Kasumi-1 (cell line): ENCODE measurements at regions not wholly inside any gene's neighbourhood (a gene's known extent, or its start where the extent isn't known, plus 50 kb on each side); places are given as distances from the start of the nearest gene placed in this dataset.
A peak's percentile ranks its signal among the peaks of the same experiment; 100 is the strongest.

Source experiments
- DNase-seq, 2 experiments: peaks; one replicate each; lab custom pipeline; 2025; lab: John Stamatoyannopoulos, UW

DNA sequence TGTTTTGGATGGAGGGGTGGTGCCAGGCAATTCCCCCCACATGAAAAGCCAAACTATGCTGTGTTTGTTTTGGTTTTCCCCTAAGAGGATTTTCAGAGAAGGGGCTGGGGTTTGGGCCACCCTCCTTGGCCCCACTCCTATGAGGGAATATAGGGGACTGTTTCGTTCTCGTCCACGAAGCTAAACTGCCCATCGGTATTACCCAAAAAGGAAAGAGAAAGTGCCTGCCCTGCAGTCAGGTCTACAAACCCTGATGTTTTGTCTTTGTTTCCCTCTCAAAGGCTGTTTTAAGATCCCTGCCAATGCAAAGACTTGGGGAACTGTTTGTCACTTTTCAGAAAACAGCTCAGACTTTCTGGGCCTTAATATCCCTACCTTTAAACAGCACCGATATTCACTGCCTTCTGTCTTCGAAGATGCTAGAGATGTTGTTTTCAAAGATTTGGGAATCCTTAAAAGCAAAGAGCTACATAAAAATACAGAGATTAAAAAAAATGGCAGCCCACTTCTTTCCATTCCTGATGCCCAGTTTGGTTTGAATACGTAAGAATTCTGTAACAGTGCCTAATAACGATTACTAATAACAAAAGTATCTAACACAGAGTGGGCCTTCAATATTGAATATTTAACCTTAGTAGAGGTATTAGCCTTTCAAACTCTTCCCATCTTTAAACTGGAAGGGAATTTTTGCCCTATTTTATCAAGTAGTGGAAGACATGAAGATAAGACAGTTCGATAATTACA lies 518.4 kb downstream of the MED13L start:
- no peak for DNase-seq

DNA sequence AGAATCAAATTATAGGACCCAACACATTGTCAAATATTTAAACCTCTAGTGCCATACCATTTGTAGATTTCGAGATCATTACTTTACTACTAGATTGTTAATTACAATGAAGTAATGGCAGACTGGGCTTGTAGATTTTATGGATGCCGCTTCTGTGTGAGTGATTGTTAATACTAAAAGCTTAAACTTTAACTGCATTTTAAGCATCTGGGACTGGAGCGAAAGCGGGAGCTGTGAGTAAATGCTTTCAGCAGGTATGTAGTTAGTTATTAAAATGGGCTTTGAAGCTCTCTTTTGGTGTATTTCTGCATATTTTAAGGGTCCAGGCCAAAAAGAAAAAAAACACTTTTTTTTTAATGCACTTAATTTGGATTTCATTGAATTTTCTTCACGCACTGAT lies 519.3 kb downstream of the MED13L start:
- no peak for DNase-seq

DNA sequence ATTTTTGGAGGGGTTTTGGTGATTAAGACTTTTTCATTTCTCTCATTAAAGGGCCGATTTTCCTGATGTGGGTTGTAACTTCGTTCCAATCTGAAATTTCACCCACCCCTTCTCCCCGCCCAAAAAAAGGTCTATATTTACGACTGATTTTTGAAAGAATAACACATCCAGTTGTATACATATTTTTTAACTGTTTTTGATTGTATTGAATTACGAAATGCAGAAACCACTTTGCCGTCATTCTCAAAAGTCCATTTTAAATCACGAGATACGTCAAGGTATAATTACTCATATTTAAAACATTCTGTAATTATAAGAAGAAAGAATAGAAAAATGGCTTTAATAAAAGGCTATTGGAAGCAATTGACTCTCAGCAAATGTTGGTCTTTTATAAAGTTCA lies 520.7 kb downstream of the MED13L start:
- DNase-seq: no peak

DNA sequence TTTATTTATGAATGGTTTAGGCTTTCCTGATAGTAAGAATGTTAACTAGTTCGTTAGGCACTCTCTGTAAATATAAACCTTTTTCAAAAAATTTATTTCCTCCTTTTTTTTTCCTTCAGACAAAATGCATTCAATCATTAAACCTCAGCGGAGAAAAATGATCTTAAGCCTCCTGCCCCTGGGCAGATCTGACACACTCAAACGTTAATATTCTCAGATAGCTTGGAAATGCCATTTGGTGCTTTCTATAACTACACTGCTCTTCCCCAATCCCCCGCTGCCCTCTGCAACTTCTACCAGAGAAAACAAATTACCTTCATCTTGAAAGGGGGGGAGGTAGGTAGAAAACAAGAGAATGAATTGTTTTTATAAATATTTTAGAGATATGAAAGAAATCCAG lies 521.2 kb downstream of the MED13L start:
- DNase-seq: no peak

DNA sequence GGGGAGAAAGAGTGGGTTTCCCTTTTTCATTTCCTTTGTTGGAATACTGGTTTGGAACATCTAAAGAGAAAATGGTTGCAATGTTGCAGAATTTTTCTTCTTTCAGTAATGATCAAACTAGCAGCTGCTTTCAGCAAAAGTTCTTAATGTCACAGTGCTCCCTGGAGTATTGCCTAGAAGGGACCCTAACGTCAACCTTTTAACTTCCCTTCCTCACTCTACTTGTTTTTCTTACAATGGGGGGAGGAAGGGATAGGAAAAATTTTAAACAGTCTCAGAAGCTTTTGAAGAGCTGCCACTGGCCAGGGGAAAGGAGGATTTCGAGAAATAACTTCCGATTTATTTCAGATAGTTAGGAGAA lies 521.8 kb downstream of the MED13L start:
- no peak for DNase-seq

DNA sequence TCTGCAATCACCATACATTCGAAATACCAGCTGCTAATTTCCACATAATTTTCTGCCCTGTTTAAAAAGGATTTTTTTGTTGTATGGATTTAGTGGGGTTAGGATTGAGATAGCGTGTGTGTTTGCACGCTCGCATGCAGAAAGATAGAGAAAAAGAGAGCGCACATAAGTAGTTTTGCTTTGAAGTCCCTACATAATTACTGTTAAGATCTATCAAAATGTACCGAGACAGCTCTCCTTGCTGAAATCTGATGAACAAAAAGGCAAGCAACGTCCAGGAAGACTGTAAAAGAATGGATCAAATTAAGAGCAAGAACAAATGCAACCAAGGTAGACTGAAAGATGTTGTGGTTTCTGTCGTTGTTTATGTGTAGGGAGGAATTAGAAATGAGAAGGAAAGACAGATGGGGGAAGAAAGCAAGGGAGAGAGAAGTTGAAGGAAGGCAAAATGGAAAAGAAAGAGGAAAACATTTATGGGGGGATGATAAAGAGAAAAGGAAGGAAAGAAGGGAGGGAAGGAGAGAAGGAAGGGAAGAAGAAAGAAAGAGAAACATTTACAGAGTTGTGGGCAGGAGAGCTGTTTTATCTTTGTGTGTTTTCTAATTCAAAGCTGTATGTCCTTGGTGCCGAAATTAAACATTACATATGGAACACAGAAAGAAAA lies 522.3 kb downstream of the MED13L start:
- no peak for DNase-seq

DNA sequence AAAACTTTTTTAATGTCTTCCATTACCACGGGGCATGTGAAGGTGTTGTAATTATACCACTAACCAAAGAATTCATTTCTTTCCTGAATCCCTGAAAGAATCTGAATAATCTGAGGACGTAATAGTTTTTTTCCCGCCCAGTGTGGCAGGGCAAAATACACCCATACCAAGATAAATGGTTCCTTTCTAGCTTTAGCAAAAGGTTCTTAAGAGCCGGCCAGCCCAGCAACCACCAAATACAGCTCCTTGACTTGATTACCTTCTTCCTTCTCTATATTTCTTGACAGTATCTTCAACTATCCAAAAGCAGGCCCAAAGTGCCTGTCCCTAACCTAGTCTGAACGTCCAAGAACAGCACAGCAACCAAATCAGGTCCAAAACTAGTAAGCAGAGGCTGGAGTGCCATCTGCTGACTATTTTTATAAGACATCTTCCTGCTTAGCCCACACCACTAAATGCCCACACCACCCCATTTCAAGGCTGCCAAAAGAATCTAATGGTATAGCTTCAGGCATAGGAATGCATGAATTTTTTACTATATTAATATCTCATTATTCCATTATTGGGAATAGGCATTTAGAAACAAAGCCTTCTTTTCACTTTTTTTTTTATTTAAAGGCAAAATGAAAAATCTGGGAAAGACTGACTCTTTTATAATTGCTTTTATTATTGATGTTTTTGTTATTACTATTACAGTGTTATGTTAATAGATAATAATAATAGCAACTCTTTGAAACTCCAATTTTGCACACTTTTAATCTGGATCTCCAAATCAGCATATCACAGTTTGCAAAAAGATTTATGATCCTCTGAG lies 524.4 kb downstream of the MED13L start:
- peak; percentile 35 to 52 for DNase-seq

DNA sequence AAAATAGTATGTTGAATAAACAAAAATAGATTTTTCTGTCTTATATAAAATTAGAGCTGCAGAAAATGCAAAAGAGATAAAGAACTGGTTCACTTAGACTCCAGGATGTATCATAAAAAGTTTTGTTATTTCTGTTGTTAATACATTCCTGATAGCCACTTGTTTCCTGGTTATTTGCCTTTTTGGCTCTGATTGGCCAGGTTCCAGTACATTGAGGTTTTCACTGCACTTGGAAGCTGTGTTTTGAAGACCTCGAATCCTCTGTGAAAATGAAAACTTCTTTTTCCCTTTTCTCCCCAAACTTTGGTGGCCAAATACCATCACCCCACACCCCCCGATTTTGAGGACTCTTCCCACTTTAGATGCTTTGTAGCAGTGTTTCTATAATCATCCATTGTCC lies 525.3 kb downstream of the MED13L start:
- no peak for DNase-seq

DNA sequence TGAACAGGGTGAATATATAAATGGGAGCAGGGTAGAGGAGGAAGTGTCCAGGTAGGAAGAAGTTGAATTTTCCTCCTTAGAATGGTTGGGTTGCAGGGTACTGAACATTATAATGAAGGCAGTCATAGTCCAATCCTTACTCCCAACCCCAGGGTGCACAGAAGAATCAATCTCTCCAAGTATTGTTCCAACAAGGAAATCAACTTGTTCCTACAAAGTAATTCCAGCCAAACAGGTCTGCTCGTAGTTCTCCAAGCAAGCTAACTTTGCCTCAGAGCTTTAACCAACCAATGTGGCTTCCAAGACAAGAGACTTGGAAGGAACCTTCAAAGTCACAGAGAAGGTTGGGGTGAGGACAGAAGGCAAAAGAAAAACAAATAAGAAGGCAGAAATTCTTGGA lies 527.2 kb downstream of the MED13L start:
- DNase-seq: no peak

DNA sequence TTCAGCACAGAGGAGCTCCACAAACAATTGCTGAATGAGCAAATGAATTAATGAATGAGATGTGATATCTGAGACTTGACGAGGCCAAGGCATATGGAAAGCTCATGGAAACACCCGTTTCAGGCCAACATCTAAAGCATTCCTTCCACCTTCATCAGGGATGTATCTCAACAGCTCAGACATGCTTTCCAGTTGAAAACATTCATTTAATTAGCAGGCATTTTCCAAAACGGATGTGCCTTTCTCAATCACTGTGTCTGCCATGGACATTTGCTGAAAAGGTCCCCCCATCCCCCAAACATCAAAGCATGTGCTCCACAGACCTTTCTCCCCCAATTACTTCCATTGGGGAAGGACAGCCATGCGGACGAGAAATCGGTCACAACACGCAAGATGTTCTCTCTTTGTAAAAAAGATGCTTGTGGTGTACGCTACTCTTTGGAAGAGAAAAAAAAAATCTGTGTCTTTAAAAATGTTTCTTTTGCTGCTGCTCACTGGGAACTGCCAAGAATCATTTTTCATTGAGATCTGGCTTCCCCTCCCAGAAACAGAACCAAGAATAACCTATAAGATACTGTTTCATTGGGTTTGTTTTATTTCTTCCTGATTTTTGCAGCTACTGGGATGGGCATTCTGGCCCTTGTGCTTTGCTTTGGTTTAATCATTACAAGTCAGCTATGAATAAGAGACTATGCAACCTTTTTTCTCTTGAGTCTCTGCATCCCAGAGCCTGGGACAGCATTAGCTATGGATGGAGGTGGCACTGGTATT lies 528.2 kb downstream of the MED13L start:
- DNase-seq: no peak

DNA sequence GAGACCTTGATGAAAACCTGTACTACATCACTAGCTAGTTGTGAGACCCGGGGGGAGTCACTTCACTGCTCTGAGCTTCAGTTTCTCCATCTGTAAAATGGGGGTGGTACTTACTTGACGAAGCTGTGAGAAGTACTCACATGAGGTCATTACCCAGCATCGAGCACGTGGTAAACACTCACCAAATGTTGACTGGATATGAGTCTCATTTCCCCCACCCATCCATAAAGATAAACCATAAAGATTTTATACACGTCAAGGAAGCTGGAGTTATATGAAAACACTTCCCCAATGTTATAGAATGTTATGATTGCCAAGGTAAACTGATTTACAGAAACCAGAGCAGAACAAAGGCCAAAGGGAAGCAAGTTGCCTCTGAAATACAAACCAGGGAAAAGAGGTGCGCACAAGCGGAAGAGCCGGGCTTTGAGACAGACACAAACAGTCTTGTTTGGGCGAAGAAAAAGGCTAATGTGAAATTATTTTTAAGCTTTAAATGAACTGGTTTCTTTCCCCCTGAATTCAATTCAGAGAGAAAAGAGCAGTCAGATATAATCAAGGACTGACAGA lies 536.8 kb downstream of the MED13L start:
- DNase-seq: no peak

DNA sequence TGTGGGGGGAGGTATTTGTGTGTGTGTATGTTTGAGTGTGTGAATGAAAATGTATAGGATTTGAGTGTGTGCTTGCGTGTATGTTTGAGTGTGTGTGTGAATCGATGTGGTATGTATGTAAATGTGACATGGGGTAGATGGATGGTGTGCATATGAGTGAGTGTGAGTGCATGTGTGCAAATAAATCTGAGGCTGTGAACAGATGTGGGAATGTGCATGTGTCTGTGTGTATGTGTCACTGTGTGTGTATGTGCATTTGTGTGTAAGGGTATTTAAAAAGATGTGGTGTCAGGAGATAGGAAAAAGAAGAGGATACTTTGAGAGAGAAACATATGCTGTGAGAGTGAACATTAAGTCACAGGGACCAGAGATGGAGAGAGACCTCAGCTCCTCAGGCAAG lies 539.6 kb downstream of the MED13L start:
- DNase-seq: no peak

DNA sequence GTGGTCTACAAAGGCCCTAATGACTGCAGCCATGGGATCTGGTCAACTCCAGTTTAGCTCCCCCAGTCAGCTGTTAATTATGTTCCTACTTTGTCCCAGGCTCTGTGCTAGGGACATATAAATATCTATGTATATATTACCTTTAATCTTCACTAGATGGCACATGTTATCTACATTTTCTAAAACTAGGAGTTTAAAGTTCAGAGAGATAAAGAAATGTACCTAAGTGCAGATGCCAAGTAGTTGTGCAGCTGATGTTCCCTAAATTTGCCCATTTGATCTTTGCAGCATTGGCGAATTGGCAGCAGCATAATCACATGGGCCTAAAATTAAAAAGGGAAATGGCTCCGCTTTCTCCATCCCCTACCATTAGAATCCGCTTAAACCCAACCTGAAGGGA lies 541.1 kb downstream of the MED13L start:
- DNase-seq: no peak

DNA sequence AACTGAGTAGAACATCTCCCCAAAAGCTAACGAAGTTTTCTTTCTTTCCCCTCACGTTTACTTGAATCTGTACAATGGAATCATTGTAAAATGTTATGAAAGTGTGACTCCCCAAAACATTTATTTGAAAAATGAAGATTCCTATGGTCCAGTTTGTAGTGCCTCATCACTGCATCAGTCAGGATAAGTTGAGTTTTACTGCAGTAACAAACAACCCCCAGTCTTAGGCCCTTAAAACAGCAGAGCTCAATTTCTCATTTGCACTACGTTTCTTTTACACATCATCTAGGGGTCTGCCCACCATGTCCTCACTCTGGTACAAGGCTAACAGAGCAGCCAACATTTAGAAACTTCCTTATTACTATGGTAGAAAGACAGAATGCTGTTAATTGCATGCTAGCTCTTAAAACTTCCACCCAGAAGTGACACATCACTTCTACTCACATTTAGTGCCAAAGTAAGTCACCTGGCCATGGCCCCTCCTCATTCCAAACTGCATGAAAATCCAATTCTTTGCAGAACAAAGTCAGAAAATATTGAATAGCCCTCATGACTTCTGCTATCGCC lies 546.4 kb downstream of the MED13L start:
- no peak for DNase-seq

DNA sequence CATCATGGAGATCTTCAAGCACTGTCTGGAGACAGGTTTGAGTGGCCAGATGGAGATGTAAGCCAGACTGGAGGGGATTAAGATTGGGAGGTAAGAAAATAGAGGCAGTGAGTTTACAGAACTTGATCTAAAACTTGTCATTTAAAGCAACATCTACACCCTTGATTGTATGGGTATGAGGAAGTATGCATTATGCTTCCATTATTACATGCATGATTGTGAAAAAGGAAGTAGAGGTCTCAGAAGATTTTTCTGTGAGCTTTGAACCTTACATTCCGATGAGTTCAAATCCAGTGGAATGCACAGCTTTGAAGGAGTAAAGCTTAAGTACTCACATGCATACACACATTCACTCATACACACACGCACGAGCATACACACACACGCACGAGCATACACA lies 550.8 kb downstream of the MED13L start:
- DNase-seq: no peak

DNA sequence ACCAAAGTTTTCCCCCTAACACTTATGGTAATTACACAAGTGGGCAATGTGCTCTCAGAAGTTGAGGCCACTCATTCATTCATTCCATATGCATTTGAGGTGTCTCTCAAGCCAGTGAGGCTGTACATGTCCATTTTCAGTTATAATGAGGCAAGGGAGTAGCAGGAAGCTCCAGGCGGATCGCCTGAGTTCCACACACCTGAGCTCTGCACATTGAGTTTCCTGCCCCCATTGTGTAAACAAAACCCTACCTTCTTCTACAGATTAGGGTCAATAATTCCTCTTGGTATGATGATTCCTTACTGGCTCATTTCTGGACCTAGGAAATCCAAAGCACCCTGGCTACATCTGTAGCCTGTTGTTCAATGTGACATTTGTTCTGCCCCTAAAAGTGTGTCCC lies 555.3 kb downstream of the MED13L start:
- no peak for DNase-seq

DNA sequence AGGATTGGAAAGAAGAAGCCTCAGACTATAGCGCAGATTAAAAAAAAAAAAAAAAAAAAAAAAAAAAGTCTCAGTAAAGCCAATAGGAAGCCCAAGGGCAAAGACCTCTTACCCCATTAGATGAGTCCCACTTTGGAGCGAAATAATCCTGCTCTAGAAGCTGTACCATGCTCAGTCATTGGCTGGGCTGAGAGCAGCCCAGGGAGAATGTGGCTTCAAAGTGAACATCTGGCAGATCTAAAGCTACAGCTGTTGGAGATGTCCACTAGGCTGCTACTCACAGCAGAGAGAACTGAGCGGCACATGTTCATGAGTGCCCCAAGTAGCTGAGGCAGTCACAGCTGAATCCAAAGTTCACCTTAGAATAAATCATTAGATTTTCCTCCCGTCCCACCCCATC lies 560.9 kb downstream of the MED13L start:
- no peak for DNase-seq

DNA sequence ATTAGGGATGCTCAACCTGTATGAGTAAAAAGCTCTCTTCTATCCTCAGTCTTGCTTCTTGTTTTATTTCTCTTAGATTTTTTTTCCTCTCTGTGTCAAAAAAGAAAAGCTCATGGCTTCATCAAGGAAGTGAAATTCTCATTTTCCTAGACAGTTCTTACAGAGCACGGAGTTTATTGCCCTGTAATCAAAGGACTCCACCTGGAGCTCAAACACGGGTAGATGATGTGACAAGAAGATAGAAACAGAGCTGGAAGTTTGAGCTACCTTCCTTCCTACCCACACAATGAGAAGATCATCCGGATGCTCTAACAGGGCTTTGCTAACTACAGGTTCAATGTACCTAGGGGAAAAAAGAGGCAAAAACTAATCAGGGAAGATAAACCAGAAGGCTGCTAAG lies 564.8 kb downstream of the MED13L start:
- DNase-seq: no peak

DNA sequence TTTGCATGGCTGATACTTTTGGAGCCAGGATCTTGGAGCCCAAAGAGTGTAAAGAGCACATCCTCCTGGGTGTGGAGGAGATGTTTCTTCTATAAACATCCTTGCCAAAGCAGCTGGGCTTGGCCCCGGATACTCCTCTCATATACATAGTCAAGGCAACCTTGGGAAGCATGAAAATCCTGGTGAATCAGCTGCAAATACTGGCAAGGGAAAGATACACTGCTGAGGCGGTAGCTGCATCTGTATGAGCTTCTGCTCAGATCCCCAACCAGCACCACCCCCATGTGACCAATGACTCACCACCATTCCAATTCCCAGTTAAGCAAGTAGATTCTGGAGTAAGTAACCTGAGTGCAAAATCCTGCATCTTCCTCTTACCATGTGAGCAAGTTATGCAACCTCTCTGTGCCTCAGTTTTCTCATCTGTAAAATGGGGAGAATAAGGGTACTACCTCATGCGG lies 567.4 kb downstream of the MED13L start:
- DNase-seq: no peak

DNA sequence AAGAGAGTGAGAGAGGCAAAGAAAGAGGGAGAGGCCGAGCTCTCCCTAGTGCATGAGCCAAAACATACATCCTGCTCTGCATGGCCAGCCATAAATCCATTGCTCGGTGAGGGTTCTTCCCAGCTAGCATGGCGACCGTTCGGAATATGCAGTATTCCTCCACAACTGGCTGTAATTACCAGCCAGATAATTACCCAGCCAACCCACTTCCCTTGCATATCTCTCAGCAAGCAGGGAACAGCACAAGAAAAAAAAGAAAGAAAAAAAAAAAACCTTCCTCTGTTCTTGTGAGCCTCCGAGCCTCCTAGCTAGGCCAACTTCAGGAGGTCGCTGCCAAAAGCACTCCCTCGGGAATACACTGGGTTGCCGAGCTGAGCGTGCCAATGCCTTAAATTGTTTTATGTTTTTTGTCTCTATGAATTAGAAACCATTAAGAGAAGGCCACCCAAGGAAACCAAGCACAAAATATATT lies 567.9 kb downstream of the MED13L start:
- no peak for DNase-seq

DNA sequence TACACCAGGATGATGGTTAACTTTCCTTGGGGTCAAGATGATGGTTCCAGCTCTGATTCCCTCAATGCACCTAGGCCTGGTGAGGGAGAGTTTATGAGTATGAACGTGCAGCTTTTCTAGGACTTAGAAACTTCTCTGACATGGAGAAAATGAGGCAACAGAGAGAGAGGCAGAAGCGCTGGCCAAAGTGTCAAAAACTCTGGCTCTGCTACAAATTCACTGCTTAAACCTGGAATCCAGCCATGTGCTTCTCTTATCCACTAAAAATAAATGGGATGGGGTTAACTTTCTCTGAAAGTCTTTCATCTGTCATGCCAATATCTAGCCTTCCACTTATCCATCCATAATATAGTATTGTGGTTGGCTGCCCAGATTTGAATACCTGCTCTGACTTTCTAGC lies 568.7 kb downstream of the MED13L start:
- no peak for DNase-seq
